GM12873 (cell line): ENCODE measurements at regions not wholly inside any gene's neighbourhood (a gene's known extent, or its start where the extent isn't known, plus 50 kb on each side); places are given as distances from the start of the nearest gene placed in this dataset.

Experiments
- CTCF ChIP-seq: IDR thresholded peaks from 2 replicates; pipeline ENCODE4 v1.5.1; 2012; ENCODE audit warnings: low read depth, mild to moderate bottlenecking, moderate library complexity, low read length, control low read depth; ENCODE audit not compliant: insufficient read depth; ENCODE audit errors: missing control alignments

DNA sequence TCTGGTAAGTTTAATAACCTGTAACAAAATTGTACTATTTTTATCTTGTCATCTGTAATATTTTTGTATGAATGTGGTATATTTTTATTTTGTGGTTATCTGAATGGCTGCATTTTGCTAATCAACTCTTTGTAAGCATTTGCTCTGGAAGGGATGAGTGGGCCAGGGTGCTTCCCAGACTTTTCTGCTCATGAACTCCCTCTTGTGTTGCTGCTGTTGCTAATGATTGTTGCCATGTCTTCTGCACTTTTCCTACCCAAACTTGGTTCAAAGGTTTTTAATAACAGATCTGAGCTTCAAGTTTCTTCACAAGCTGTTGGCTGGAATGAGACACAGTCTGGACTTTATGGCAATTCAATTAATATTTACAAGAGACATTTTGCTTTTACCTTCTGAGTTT lies 1005.7 kb downstream of the HACE1 start:
- TF ChIP-seq CTCF = no peak

GRCh38 chr6:103838457-103838856 lies 1021.3 kb downstream of the HACE1 start:
- TF ChIP-seq CTCF = no peak

DNA sequence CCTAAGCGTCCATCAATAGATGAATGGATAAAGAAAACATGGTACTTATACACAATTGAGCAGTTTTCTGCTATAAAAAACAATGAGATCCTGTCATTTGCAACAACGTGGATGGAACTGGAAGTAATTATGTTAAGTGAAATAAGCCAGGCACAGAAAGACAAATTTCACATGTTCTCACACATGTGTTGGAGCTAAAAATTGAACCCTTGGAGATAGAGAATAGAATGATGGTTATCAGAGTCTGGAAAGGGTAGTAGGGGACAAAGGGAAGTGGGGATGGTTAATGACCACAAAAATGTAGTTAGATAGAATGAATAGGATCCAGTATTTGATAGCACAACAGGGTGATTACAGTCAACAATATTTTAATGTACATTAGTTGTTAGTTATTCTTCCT lies 1033.5 kb downstream of the HACE1 start:
- no peak for TF ChIP-seq CTCF

DNA sequence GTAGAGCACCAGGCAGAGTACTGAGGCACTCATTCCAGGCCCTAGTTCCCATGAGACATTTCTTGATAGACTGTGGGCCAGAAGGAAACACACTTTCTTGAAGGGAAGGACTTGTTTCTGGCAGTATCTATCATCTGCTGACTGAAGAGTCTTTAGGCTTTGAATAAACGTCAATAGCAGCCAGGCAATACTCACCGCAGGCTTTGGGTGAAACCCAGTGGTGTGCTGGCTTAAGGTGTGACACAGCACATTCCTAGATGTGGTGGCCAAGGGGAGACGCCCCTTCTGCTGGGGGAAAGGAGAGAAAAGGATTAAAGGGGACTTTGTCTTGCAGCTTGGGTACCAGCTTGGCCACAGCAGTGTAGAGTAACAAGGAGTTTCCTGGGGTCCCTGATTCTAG lies 1039.6 kb downstream of the HACE1 start:
- TF ChIP-seq CTCF = no peak

- no peak for TF ChIP-seq CTCF
Observed at GRCh38 chr6:103819509-103819908, 1040.2 kb downstream of the HACE1 start.

DNA sequence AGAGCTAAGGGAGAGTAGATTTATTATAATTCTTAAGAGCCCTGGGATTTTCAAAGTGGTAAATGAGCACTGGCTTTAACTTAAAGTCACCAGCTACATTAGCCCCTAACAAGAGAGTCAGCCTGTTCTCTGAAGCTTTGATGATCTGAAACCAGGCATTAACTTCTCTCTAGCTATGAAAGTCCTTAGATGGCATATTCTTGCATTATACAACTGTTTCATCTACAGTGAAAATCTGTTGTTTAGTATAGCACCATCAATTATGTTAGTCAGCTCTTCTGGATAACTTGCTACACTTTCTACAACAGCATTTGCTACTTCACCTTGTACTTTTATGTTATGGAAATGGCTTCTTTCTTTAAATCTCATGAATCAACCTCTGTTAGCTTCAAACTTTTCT lies 1046.7 kb downstream of the HACE1 start:
- TF ChIP-seq CTCF = no peak

DNA sequence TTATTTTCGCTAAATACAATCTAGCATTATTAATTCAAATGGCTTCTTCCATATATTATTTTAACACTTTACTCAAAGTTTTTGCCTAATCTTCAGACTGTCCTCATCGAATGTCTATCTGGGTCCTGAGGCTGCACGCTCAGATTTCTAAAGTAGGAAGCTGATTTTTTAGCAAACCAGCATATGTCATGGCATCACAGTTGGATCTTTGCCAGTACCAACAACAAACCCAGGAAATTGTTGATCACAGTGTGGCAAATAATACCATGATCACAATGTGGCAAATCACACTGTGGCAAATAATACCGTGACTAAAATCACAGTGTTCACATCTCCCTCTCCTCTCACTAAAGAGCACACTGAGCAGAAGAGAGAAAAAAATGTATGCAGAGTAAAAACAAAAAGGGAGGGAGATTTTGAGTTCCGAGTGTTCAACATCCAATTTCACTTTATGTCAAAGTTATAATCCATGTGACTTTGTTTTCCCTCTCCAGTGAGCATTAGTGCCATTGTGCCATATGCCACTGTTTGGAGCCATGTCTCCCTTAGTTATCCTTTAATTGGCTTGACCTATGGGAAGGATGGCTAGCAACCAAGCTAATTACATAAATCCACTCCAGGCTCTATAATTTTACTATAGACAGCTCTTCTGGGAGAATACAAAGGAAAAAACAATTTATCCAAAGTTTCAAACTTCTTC lies 1059.6 kb downstream of the HACE1 start:
- TF ChIP-seq CTCF = no peak
